ENCODE measurements at regions not wholly inside any gene's neighbourhood (a gene's known extent, or its start where the extent isn't known, plus 50 kb on each side); places are given as distances from the start of the nearest gene placed in this dataset.

GRCh38 chr10:29922892-29923291, 136.5 kb downstream of the JCAD start:
- H3K9me3 ChIP-seq: no peaks in the 10 kb centered on the region
- H3K4me1 ChIP-seq: no peaks in the 10 kb centered on the region
- no peaks in the 10 kb centered on the region for H3K36me3 ChIP-seq
- TF ChIP-seq CTCF (IDR thresholded peaks at IDR 0.05; ENCODE audit: low read depth, low read length): no peak
- no peak for DNase-seq
- no peaks in the 10 kb centered on the region for H3K27me3 ChIP-seq
- no peak overlapping the region for H3K4me3 ChIP-seq (ENCODE audit: low read depth, low read length)

DNA sequence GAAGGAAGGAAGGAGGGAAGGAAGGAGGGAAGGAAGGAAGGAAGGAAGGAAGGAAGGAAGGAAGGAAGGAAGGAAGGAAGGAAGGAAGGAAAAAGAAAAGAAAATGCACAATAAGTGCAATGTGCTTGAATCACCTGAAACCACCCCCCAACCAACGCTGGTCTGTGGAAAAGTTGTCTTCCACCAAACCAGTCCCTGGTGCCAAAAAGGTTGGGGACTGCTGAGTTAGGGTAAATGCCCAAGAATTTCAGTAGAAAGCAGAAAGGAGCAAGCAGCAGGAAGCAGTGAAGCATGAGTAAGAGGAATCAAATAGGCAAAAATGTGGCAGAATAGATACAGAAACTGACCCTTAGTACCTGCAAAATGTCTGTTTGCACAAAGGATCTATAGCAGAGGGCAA, 137.2 kb downstream of the JCAD start:
- Histone ChIP-seq H3K36me3 (no peaks in the 10 kb centered on the region), H3K4me1 (no peaks in the 10 kb centered on the region), H3K9me3 (no peaks in the 10 kb centered on the region), H3K27me3 (no peaks in the 10 kb centered on the region), H3K4me3 (ENCODE audit: low read depth, low read length) (no peak overlapping the region)
- no peak for TF ChIP-seq CTCF (IDR thresholded peaks at IDR 0.05; ENCODE audit: low read depth, low read length)
- no peak for DNase-seq

DNA sequence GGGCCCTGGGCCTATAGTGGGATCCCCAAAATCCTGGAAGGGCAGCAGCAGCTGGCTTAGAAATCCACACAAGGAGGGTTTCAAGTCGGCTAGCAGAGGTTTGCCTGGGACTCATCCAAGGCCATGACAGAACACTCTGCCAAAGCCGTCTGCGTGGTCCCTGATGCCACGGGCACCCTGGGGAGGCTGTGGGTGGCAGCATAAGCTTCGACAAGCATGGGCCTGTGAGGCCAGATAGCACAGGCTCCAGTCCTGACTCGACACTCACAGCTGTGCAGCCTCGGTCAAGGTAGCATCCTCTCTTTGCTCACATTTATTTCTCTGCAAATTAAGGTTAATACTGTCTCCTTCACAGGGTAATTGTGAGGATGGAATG, 138.3 kb downstream of the JCAD start:
- TF ChIP-seq CTCF (IDR thresholded peaks at IDR 0.05; ENCODE audit: low read depth, low read length): no peak
- Histone ChIP-seq H3K9me3 (no peaks in the 10 kb centered on the region), H3K27me3 (no peaks in the 10 kb centered on the region), H3K36me3 (no peaks in the 10 kb centered on the region), H3K4me1 (no peaks in the 10 kb centered on the region), H3K4me3 (ENCODE audit: low read depth, low read length) (no peak overlapping the region)
- no peak for DNase-seq

DNA sequence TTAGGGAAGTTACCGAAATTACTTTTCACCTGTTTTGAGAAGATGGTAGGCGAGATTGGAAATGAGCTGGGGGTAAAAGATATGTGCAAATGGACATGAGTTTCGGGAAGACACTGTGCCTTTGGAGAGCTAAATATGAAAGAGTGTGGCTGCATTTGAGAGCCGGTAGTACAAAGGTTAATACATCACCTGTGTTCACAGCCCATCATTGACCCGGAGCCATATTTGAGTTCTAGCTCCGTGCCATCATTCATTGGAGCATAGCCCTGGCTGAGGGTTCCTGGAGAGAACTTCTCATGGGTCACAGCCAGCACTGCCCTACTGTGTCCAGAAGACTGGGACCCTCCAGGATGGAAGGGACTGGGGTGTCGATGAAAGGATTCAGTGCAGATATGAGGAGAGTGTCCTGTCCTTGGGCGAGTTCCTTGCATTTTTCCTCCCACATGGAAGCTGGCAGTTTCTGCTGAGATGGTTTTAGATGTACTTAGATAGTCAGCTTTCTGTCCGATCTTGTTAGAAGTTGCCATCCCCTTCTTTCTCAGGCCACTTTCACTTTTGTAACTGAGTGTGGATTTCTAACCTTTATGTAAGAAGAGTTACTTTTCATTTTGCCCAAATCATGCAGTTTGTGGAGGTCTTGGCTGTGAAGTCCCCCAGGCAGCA, 138.8 kb downstream of the JCAD start:
- H3K9me3 ChIP-seq: no peaks in the 10 kb centered on the region
- no peak overlapping the region for H3K4me3 ChIP-seq (ENCODE audit: low read depth, low read length)
- DNase-seq: no peak

DNA sequence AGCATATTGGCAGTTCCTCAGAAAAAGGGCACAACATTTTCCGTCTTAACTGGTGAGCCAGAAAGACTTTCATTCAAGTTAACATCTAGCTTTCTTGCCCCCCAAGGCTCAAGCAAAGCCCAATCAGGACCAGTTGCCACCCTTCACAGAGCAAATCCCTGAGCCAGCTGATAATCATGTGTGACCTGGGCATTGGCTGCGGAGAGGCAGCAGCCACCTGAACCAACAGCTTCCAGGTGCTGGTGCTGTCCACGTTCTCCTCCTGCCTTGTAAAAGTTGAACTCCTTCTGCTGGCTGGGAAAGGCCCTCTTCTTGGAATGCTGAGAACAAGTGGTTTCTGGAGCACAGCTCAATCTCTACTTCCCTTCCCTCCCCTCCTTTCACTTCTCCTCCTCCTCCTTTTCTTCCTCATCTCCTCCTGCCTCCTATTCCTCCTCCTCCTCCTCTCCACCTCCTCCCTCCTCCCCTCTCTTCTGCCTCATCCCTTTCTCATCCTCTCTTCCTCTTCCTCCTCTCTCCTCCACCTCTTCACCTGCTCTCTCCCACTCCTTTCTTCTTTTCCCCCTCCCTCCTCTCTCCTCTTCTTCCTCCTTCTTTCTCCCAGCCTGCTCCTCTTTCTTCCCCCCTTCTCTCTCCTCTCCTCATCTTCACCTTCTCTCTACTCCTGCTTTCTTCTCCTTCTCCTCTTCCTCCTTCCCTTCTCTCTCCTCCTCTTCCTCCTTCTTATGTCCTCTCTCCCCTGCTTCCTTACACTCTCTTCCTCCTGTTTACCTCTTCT, 140.6 kb downstream of the JCAD start:
- no peaks in the 10 kb centered on the region for H3K36me3 ChIP-seq
- TF ChIP-seq CTCF (IDR thresholded peaks at IDR 0.05; ENCODE audit: low read depth, low read length): no peak
- no peaks in the 10 kb centered on the region for H3K27me3 ChIP-seq
- DNase-seq: no peak
- no peak overlapping the region for H3K4me3 ChIP-seq (ENCODE audit: low read depth, low read length)
- no peaks in the 10 kb centered on the region for H3K9me3 ChIP-seq
- no peaks in the 10 kb centered on the region for H3K4me1 ChIP-seq

More for the DNA sequence above, 138.8 kb downstream of the JCAD start:
- Histone ChIP-seq H3K4me1 (no peaks in the 10 kb centered on the region), H3K27me3 (no peaks in the 10 kb centered on the region), H3K36me3 (no peaks in the 10 kb centered on the region)
- no peak for TF ChIP-seq CTCF (IDR thresholded peaks at IDR 0.05; ENCODE audit: low read depth, low read length)

DNA sequence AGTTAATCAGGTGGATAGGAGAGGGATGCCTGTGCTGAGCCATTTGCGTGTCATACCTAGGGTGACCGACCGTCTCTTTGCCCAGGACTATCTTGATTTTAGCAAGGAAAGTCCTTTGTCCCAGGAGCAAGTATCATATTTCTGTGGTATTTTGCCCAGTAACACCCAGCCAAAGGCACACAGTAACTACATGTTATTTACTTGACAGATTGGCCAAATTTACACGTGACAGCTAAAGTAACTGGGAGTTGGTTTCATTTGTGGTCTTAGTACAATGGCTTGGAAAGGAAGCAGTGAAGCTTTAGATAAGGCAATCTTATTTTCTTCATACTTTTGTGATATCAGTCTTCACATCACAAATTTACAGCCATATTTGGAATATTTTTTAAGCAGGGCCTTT, 142.1 kb downstream of the JCAD start:
- Histone ChIP-seq H3K9me3 (no peaks in the 10 kb centered on the region), H3K4me3 (ENCODE audit: low read depth, low read length) (no peak overlapping the region), H3K27me3 (no peaks in the 10 kb centered on the region), H3K36me3 (no peaks in the 10 kb centered on the region), H3K4me1 (no peaks in the 10 kb centered on the region)
- DNase-seq: no peak
- no peak for TF ChIP-seq CTCF (IDR thresholded peaks at IDR 0.05; ENCODE audit: low read depth, low read length)
